Body of pancreas (tissue), 4 donors: ENCODE measurements at regions not wholly inside any gene's neighbourhood (a gene's known extent, or its start where the extent isn't known, plus 50 kb on each side); places are given as distances from the start of the nearest gene placed in this dataset.

Source experiments
- CTCF ChIP-seq, 7 experiments: fragments of 450-650 bp in 4 of 7; fragments of 200-600 bp in 3 of 7; sonication (generic) in 3 of 7; IDR thresholded peaks; one replicate each; pipeline ENCODE4 v1.5.1; 2016 to 2019; ENCODE audit warnings: antibody characterized with exemption in 7 of 7
- POLR2A ChIP-seq, 3 donors: fragments of 450-650 bp; IDR thresholded peaks; one replicate each; pipeline ENCODE4 v1.6.1; 2016; ENCODE audit warnings: antibody characterized with exemption in 3 of 3, mild to moderate bottlenecking in 2 of 3

- no peak for TF ChIP-seq CTCF (IDR thresholded peaks at IDR 0.05)
- no peak for TF ChIP-seq POLR2A (IDR thresholded peaks at IDR 0.05)
These were observed 334.9 kb downstream of the C12orf75 start for GRCh38 chr12:105665366-105665765.
